Smooth muscle cell (in vitro differentiated cells): ENCODE measurements at regions not wholly inside any gene's neighbourhood (a gene's known extent, or its start where the extent isn't known, plus 50 kb on each side); places are given as distances from the start of the nearest gene placed in this dataset.

ENCODE experiments used
- DNase-seq: peaks from one replicate; lab custom pipeline; 2025; ENCODE audit not compliant: unreplicated experiment; lab: John Stamatoyannopoulos, UW
- H2AFZ ChIP-seq: fragments of 200-600 bp; sonication (generic); 2 replicates; pipeline ENCODE4 v1.6.0; 2016; ENCODE audit warnings: antibody characterized with exemption, low read depth, mild to moderate bottlenecking
- H3F3A ChIP-seq: fragments of 200-600 bp; sonication (generic); 2 replicates; pipeline ENCODE4 v1.6.0; 2017; ENCODE audit warnings: antibody characterized with exemption, low read depth
- H3K27ac ChIP-seq: fragments of 200-600 bp; sonication (generic); 2 replicates; pipeline ENCODE4 v1.5.1; 2016; ENCODE audit warnings: low read depth, mild to moderate bottlenecking
- H3K27me3 ChIP-seq: fragments of 200-600 bp; sonication (generic); 2 replicates; pipeline ENCODE4 v1.6.1; 2016; ENCODE audit warnings: low read depth, mild to moderate bottlenecking
- H3K36me3 ChIP-seq: fragments of 200-600 bp; sonication (generic); 2 replicates; pipeline ENCODE4 v1.5.1; 2016; ENCODE audit warnings: low read depth
- H3K4me1 ChIP-seq: fragments of 200-600 bp; sonication (generic); 2 replicates; pipeline ENCODE4 v1.5.1; 2016; ENCODE audit warnings: low read depth
- H3K4me2 ChIP-seq: fragments of 200-600 bp; sonication (generic); 2 replicates; pipeline ENCODE4 v1.6.0; 2016; ENCODE audit warnings: mild to moderate bottlenecking
- H3K4me3 ChIP-seq: fragments of 200-600 bp; sonication (generic); 2 replicates; pipeline ENCODE4 v1.5.1; 2016; ENCODE audit warnings: mild to moderate bottlenecking
- H3K79me2 ChIP-seq: fragments of 200-600 bp; sonication (generic); 2 replicates; pipeline ENCODE4 v1.6.0; 2016; ENCODE audit warnings: low read depth, mild to moderate bottlenecking
- H3K9ac ChIP-seq: fragments of 200-600 bp; sonication (generic); 2 replicates; pipeline ENCODE4 v1.6.0; 2016; ENCODE audit warnings: low read depth
- H3K9me3 ChIP-seq: fragments of 200-600 bp; sonication (generic); replicated peaks from 2 replicates; pipeline ENCODE4 v1.5.1; 2016; ENCODE audit warnings: low read depth
- H4K20me1 ChIP-seq: fragments of 200-600 bp; sonication (generic); 2 replicates; pipeline ENCODE4 v1.6.0; 2016; ENCODE audit warnings: low read depth
- WGBS: methylation state at CpG from one replicate; pipeline ENCODE4 v1.1.7; 2016; ENCODE audit warnings: low lambda C conversion rate; 5-methylcytosine and 5-hydroxymethylcytosine counted together
- TF ChIP-seq, protein P1 (sequence below): fragments of 200-600 bp; sonication (generic); IDR thresholded peaks from 2 replicates; pipeline ENCODE4 v1.5.1; 2017; ENCODE audit warnings: borderline replicate concordance, mild to moderate bottlenecking, antibody characterized with exemption; ENCODE audit not compliant: insufficient read depth, poor library complexity, severe bottlenecking

DNA sequence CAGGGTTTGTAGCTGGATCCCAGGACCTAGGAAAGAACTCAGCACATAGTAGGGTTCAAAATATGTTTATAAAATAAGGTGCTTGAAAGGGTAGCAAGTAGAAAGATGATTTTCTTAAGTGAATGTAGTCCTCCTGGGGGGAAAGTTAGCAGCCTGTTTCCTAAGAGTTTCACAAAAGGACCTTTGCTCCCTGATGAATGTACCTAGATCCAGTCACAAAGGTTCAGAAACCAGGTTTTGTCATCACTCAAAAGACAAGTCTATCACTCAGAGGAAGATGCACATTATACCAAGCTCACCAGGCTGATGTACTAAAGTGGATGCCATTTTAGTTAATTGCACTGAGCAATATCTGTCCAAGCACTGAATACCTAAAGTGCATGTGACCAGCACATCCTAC lies 378.2 kb downstream of the BCL11A start:
- no peak overlapping the region for H3K27ac ChIP-seq
- no peaks in the 10 kb centered on the region for H3K79me2 ChIP-seq
- H3K9me3 ChIP-seq = no peaks in the 10 kb centered on the region
- no peaks in the 10 kb centered on the region for H3K27me3 ChIP-seq
- H3K4me3 ChIP-seq = no peak overlapping the region
- H3F3A ChIP-seq = no peaks in the 10 kb centered on the region
- no peak overlapping the region for H2AFZ ChIP-seq
- H3K36me3 ChIP-seq = no peaks in the 10 kb centered on the region
- TF ChIP-seq, protein P1, sequence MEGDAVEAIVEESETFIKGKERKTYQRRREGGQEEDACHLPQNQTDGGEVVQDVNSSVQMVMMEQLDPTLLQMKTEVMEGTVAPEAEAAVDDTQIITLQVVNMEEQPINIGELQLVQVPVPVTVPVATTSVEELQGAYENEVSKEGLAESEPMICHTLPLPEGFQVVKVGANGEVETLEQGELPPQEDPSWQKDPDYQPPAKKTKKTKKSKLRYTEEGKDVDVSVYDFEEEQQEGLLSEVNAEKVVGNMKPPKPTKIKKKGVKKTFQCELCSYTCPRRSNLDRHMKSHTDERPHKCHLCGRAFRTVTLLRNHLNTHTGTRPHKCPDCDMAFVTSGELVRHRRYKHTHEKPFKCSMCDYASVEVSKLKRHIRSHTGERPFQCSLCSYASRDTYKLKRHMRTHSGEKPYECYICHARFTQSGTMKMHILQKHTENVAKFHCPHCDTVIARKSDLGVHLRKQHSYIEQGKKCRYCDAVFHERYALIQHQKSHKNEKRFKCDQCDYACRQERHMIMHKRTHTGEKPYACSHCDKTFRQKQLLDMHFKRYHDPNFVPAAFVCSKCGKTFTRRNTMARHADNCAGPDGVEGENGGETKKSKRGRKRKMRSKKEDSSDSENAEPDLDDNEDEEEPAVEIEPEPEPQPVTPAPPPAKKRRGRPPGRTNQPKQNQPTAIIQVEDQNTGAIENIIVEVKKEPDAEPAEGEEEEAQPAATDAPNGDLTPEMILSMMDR = no peak
- H3K4me1 ChIP-seq = peaks cover 6% of the 10 kb centered on the region
- H3K9ac ChIP-seq = no peak overlapping the region
- DNase-seq = no peak
- H3K4me2 ChIP-seq = no peak overlapping the region
- H4K20me1 ChIP-seq = no peaks in the 10 kb centered on the region

DNA sequence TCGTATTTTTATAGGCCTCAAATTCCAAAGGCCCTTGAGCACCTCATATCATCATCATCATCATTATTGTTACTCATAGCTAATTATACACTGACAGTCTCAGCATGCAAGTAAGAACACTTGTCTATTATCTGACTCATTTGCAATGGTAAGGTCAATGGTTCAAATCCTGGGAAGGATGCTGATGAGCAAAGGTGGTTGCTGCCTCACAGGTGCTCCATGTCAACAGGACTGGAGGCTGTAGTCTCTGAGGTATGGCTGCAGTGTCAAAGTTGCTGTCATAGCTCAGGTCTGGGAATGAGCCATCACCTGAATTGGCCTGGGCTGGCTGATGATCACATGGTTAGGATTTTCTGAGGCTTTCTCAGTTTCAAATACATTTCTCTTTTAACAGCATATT lies 379.3 kb downstream of the BCL11A start:
- TF ChIP-seq, protein P1 = no peak
- Histone ChIP-seq H3F3A (no peaks in the 10 kb centered on the region), H3K27me3 (no peaks in the 10 kb centered on the region), H2AFZ (no peak overlapping the region), H3K4me3 (no peak overlapping the region), H3K4me1 (peaks cover 8% of the 10 kb centered on the region), H3K36me3 (no peaks in the 10 kb centered on the region), H3K9me3 (no peaks in the 10 kb centered on the region), H3K27ac (no peak overlapping the region), H3K79me2 (no peaks in the 10 kb centered on the region), H3K9ac (no peak overlapping the region), H3K4me2 (no peak overlapping the region), H4K20me1 (no peaks in the 10 kb centered on the region)
- 94% methylated on average over 1 of the region's 1 CpG for WGBS
- no peak for DNase-seq

DNA sequence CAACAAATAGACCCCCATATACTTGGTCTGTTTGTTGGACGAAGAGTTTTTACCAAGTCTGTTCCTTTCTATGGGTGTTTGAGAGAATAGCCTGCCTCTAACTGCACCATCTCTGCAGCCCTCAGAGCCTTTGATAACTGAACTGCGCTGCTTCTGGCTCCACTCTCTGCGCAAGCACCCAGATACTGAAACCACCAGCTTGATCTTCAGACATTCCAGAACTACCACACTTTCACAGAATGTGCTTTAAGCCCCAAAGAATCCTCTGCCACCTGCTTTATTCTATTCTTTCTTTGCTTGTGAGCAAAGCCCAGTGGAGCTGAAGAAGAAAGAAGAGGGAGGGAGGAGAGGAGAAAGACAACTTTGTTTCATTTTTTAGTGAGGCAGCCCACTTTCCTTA lies 380.7 kb downstream of the BCL11A start:
- Histone ChIP-seq H4K20me1 (no peaks in the 10 kb centered on the region), H3K4me3 (no peak overlapping the region), H3K79me2 (no peaks in the 10 kb centered on the region), H3K9ac (no peak overlapping the region), H3K27me3 (no peaks in the 10 kb centered on the region), H3K4me2 (no peak overlapping the region), H3K9me3 (no peaks in the 10 kb centered on the region), H3K27ac (no peak overlapping the region), H3F3A (no peaks in the 10 kb centered on the region), H3K4me1 (peaks cover 8% of the 10 kb centered on the region), H3K36me3 (no peaks in the 10 kb centered on the region), H2AFZ (no peak overlapping the region)
- WGBS = 86% methylated on average over 3 of the region's 3 CpGs
- TF ChIP-seq, protein P1 = no peak
- no peak for DNase-seq

DNA sequence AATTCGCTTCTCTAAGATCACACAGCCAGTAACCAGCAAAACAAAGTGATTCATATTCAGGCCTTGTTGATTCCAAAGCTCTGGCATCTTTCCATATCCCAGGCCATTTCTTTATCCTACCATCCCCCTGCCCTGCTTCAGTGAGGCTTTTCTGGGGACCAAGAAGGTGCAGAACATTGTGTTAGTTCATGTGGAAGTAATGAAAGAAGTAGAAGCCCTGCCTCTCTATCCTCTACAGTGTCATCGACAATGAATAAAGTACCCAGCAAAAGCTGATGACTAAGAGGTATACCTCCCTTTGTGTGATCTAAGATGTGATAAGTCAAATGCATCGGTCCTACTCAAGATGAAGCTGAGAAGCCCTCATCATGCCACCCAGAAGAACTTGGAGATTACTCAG lies 383.2 kb downstream of the BCL11A start:
- H3K4me3 ChIP-seq = no peak overlapping the region
- 95% methylated on average over 3 of the region's 3 CpGs for WGBS

More for the DNA sequence above, 383.2 kb downstream of the BCL11A start:
- Histone ChIP-seq H3K79me2 (no peaks in the 10 kb centered on the region), H4K20me1 (no peaks in the 10 kb centered on the region), H3K9me3 (no peaks in the 10 kb centered on the region), H3K9ac (no peak overlapping the region), H3K27me3 (no peaks in the 10 kb centered on the region), H3K4me1 (peaks cover 8% of the 10 kb centered on the region), H3K4me2 (no peak overlapping the region), H3F3A (no peaks in the 10 kb centered on the region), H3K36me3 (no peaks in the 10 kb centered on the region), H2AFZ (no peak overlapping the region), H3K27ac (no peak overlapping the region)
- no peak for DNase-seq
- TF ChIP-seq, protein P1 = no peak
